ENCODE measurements at regions not wholly inside any gene's neighbourhood (a gene's known extent, or its start where the extent isn't known, plus 50 kb on each side); places are given as distances from the start of the nearest gene placed in this dataset.
A peak's percentile ranks its signal among the peaks of the same experiment; 100 is the strongest.

DNA sequence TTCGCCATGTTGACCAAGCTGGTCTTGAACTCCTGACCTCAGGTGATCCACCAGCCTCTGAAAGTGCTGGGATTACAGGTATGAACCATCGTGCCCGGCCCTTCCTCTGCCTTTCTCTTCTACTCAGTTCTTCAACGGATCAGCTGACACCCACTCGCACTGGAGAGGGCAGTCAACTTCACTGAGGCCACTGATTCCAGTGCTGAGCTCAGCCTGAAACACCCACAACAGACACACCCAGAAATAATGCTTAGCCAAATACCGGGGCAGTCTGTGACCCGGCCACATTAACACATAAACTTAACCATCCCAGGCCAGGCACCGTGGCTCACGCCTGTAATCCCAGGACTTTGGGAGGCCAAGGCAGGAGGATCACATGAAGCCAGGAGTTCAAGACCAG lies 119.3 kb upstream of the CHST15 start:
- no peak overlapping the region for H3K4me3 ChIP-seq (IDR thresholded peaks at IDR 0.05; ENCODE audit: insufficient read depth, low read depth, low read length)
- no peak overlapping the region for H3K9ac ChIP-seq
- H3K4me2 ChIP-seq = no peak overlapping the region
- no peaks in the 10 kb centered on the region for H4K20me1 ChIP-seq (ENCODE audit: insufficient read depth)
- peaks cover 42% of the 10 kb centered on the region for H3K4me1 ChIP-seq (ENCODE audit: low read depth, poor library complexity, severe bottlenecking)
- no peak overlapping the region for H2AFZ ChIP-seq (ENCODE audit: low read depth)
- H3K27me3 ChIP-seq (ENCODE audit: insufficient read depth, low read depth) = no peaks in the 10 kb centered on the region
- H3K27ac ChIP-seq = no peak overlapping the region
- TF ChIP-seq, protein P1, sequence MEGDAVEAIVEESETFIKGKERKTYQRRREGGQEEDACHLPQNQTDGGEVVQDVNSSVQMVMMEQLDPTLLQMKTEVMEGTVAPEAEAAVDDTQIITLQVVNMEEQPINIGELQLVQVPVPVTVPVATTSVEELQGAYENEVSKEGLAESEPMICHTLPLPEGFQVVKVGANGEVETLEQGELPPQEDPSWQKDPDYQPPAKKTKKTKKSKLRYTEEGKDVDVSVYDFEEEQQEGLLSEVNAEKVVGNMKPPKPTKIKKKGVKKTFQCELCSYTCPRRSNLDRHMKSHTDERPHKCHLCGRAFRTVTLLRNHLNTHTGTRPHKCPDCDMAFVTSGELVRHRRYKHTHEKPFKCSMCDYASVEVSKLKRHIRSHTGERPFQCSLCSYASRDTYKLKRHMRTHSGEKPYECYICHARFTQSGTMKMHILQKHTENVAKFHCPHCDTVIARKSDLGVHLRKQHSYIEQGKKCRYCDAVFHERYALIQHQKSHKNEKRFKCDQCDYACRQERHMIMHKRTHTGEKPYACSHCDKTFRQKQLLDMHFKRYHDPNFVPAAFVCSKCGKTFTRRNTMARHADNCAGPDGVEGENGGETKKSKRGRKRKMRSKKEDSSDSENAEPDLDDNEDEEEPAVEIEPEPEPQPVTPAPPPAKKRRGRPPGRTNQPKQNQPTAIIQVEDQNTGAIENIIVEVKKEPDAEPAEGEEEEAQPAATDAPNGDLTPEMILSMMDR (conservative IDR thresholded peaks at IDR 0.05; ENCODE audit: low read depth, low read length) = no peak
- no peaks in the 10 kb centered on the region for H3K36me3 ChIP-seq (ENCODE audit: insufficient read depth)
- H3K79me2 ChIP-seq (ENCODE audit: insufficient read depth, low read depth) = no peaks in the 10 kb centered on the region

- TF ChIP-seq, protein P1 (conservative IDR thresholded peaks at IDR 0.05; ENCODE audit: low read depth, low read length) = no peak
- Histone ChIP-seq H3K79me2 (ENCODE audit: insufficient read depth, low read depth) (no peaks in the 10 kb centered on the region), H3K36me3 (ENCODE audit: insufficient read depth) (no peaks in the 10 kb centered on the region), H3K27me3 (ENCODE audit: insufficient read depth, low read depth) (no peaks in the 10 kb centered on the region), H3K9ac (no peak overlapping the region), H2AFZ (ENCODE audit: low read depth) (no peak overlapping the region), H3K4me2 (no peak overlapping the region), H4K20me1 (ENCODE audit: insufficient read depth) (no peaks in the 10 kb centered on the region), H3K4me1 (ENCODE audit: low read depth, poor library complexity, severe bottlenecking) (peaks cover 42% of the 10 kb centered on the region), H3K4me3 (IDR thresholded peaks at IDR 0.05; ENCODE audit: insufficient read depth, low read depth, low read length) (no peak overlapping the region), H3K27ac (0 out of 2 replicates have a peak overlapping the region, but pooled peaks have one; percentile 7)
Measured at GRCh38 chr10:124211921-124212320, 118.5 kb upstream of the CHST15 start.

DNA sequence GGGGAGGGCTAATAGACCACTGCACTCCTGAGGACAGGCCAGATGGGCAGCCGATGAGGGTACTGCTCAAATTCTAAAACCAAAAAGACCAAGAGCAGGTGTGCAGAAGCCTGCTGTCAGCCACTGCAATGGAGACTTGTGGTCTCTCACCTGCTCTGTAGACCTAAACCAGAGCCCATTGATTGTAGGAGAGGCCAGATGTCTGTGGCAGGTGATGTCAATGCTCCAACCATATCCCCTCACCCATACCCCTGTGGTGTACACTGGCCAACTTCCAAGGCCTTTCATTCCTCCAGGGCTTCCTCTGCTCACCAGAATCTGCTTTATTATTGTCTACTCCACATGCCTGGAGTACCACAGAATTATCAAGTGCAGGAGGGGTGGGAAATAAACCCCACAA lies 116.9 kb upstream of the CHST15 start:
- Histone ChIP-seq H3K36me3 (ENCODE audit: insufficient read depth) (no peaks in the 10 kb centered on the region), H4K20me1 (ENCODE audit: insufficient read depth) (no peaks in the 10 kb centered on the region), H2AFZ (ENCODE audit: low read depth) (no peak overlapping the region), H3K4me3 (IDR thresholded peaks at IDR 0.05; ENCODE audit: insufficient read depth, low read depth, low read length) (no peak overlapping the region), H3K4me1 (ENCODE audit: low read depth, poor library complexity, severe bottlenecking) (peaks cover 42% of the 10 kb centered on the region), H3K9ac (no peak overlapping the region), H3K27me3 (ENCODE audit: insufficient read depth, low read depth) (no peaks in the 10 kb centered on the region), H3K27ac (peak overlapping the region; percentile 32; the same call in 1 of the 2 replicates), H3K4me2 (peak overlapping the region; percentile 11; the same call in 1 of the 2 replicates), H3K79me2 (ENCODE audit: insufficient read depth, low read depth) (no peaks in the 10 kb centered on the region)
- TF ChIP-seq, protein P1 (conservative IDR thresholded peaks at IDR 0.05; ENCODE audit: low read depth, low read length) = no peak

- no peak overlapping the region for H2AFZ ChIP-seq (ENCODE audit: low read depth)
- no peaks in the 10 kb centered on the region for H3K27me3 ChIP-seq (ENCODE audit: insufficient read depth, low read depth)
- no peak overlapping the region for H3K27ac ChIP-seq
- no peak overlapping the region for H3K9ac ChIP-seq
- TF ChIP-seq, protein P1 (conservative IDR thresholded peaks at IDR 0.05; ENCODE audit: low read depth, low read length) = no peak
- H3K79me2 ChIP-seq (ENCODE audit: insufficient read depth, low read depth) = no peaks in the 10 kb centered on the region
- H3K36me3 ChIP-seq (ENCODE audit: insufficient read depth) = no peaks in the 10 kb centered on the region
- H3K4me3 ChIP-seq (IDR thresholded peaks at IDR 0.05; ENCODE audit: insufficient read depth, low read depth, low read length) = no peak overlapping the region
- no peaks in the 10 kb centered on the region for H4K20me1 ChIP-seq (ENCODE audit: insufficient read depth)
- H3K4me2 ChIP-seq = no peak overlapping the region
- H3K4me1 ChIP-seq (ENCODE audit: low read depth, poor library complexity, severe bottlenecking) = peaks cover 33% of the 10 kb centered on the region
Measured at GRCh38 chr10:124207391-124207790, 114.0 kb upstream of the CHST15 start.

Measured in KMS-11 (cell line).